Endothelial cell of umbilical vein (primary cell): ENCODE measurements at regions not wholly inside any gene's neighbourhood (a gene's known extent, or its start where the extent isn't known, plus 50 kb on each side); places are given as distances from the start of the nearest gene placed in this dataset.

ENCODE experiments used
- BruUV-seq: library from RNA; stranded (reverse); fragments of 400-500 nt; replicated peaks from 2 replicates; lab custom pipeline; 2021; lab: Mats Ljungman, UMichigan
- CTCF ChIA-PET: fragments of 300-600, 350-600 bp; sonication (Branson Sonifier 250); formaldehyde crosslinking; loops from one replicate; lab custom pipeline; 2021; ENCODE audit warnings: antibody characterized with exemption, inconsistent platforms; lab: Charles Lee
- POLR2A ChIA-PET: fragments of 300-600, 350-600 bp; sonication (Branson Sonifier 250); formaldehyde crosslinking; loops from one replicate; lab custom pipeline; 2021; ENCODE audit warnings: antibody characterized with exemption, inconsistent platforms; lab: Charles Lee
- DNase-seq: peaks from one replicate; pipeline ENCODE4 v3.0.0-alpha.2; 2011; ENCODE audit warnings: low read depth, low spot score
- FAIRE-seq: peaks from 2 replicates; lab custom pipeline; 2011; peaks lifted over from hg19 to GRCh38; lab: Jason Lieb, UNC
- H2AFZ ChIP-seq: 2 replicates; pipeline ENCODE4 v1.6.0; 2012; ENCODE audit warnings: low read depth, low read length, control low read depth, inconsistent platforms
- H3K27ac ChIP-seq: 2 replicates; pipeline ENCODE4 v1.5.1; 2011; ENCODE audit warnings: low read depth, mild to moderate bottlenecking, control low read depth, low read length, moderate library complexity; ENCODE audit not compliant: insufficient read depth
- H3K27me3 ChIP-seq, 2 experiments: 2 replicates each; pipeline versions ENCODE4 v1.6.0 to v1.6.1; 2011; ENCODE audit warnings: low read length in 2 of 2, mixed read lengths in 1 of 2; ENCODE audit not compliant: control insufficient read depth in 2 of 2, insufficient read depth in 2 of 2
- H3K36me3 ChIP-seq, 2 experiments: 2 replicates in 1 of 2; 3 replicates in 1 of 2; pipeline ENCODE4 v1.5.1; 2011; ENCODE audit warnings: low read length in 2 of 2, mild to moderate bottlenecking in 1 of 2, moderate library complexity in 1 of 2; ENCODE audit not compliant: control insufficient read depth in 2 of 2, insufficient read depth in 2 of 2; ENCODE audit errors: extremely low read depth in 1 of 2
- H3K4me1 ChIP-seq: 3 replicates; pipeline ENCODE4 v1.5.1; 2011; ENCODE audit warnings: mild to moderate bottlenecking, low read length; ENCODE audit not compliant: control insufficient read depth, insufficient read depth; ENCODE audit errors: extremely low read depth
- H3K4me2 ChIP-seq: 2 replicates; pipeline ENCODE4 v1.6.1; 2011; ENCODE audit warnings: low read length, control low read depth, mixed read lengths; ENCODE audit not compliant: insufficient read depth
- H3K4me3 ChIP-seq, 3 experiments: fragments of 200-600 bp in 1 of 3; sonication (generic), shearing (Covaris generic) in 1 of 3; replicated peaks in 1 of 3; 2 replicates each; pipeline ENCODE4 v1.5.1; 2011 to 2016; ENCODE audit warnings: control low read depth in 3 of 3, low read length in 3 of 3, mild to moderate bottlenecking in 2 of 3, inconsistent platforms in 1 of 3, low read depth in 1 of 3, moderate library complexity in 1 of 3; ENCODE audit not compliant: insufficient read depth in 1 of 3
- H3K79me2 ChIP-seq: 2 replicates; pipeline ENCODE4 v1.6.0; 2012; ENCODE audit warnings: low read length, inconsistent platforms; ENCODE audit not compliant: control insufficient read depth, insufficient read depth
- H3K9ac ChIP-seq: replicated peaks from 2 replicates; pipeline ENCODE3; 2011; ENCODE audit warnings: low read length, control low read depth; ENCODE audit not compliant: insufficient read depth; ENCODE audit errors: extremely low read depth
- H3K9me1 ChIP-seq: replicated peaks from 3 replicates; pipeline ENCODE4 v1.6.0; 2011; ENCODE audit warnings: mild to moderate bottlenecking, low read length; ENCODE audit not compliant: control insufficient read depth, insufficient read depth; ENCODE audit errors: extremely low read depth
- H3K9me3 ChIP-seq: replicated peaks from 2 replicates; pipeline ENCODE4 v1.5.1; 2012; ENCODE audit warnings: low read length, inconsistent platforms; ENCODE audit not compliant: control insufficient read depth, insufficient read depth
- H4K20me1 ChIP-seq: replicated peaks from 2 replicates; pipeline ENCODE3; 2011; ENCODE audit warnings: mild to moderate bottlenecking, low read length; ENCODE audit not compliant: control insufficient read depth, insufficient read depth; ENCODE audit errors: extremely low read depth
- EZH2 ChIP-seq: IDR thresholded peaks from 2 replicates; pipeline ENCODE4 v1.6.1; 2012; ENCODE audit warnings: borderline replicate concordance, low read depth, mild to moderate bottlenecking, moderate library complexity, low read length, inconsistent platforms; ENCODE audit not compliant: severe bottlenecking
- FOS ChIP-seq: IDR thresholded peaks from 2 replicates; pipeline ENCODE4 v1.6.1; 2011; ENCODE audit warnings: mild to moderate bottlenecking, low read length, moderate library complexity, borderline replicate concordance; ENCODE audit not compliant: insufficient read depth
- GATA2 ChIP-seq: IDR thresholded peaks from 2 replicates; pipeline ENCODE4 v1.7.0; 2011; ENCODE audit warnings: low read depth, mild to moderate bottlenecking, moderate library complexity, mixed read lengths, low read length; ENCODE audit not compliant: insufficient read length, insufficient read depth
- JUN ChIP-seq: IDR thresholded peaks from 2 replicates; pipeline ENCODE4 v1.6.1; 2011; ENCODE audit warnings: borderline replicate concordance, low read depth; ENCODE audit not compliant: insufficient read length, insufficient read depth
- MYC ChIP-seq: IDR thresholded peaks from one replicate; pipeline ENCODE4 v1.6.1; 2011; ENCODE audit warnings: mild to moderate bottlenecking, low read depth, low read length
- POLR2A ChIP-seq: IDR thresholded peaks from 2 replicates; pipeline ENCODE4 v1.6.1; 2012; ENCODE audit warnings: low read depth, mild to moderate bottlenecking, control low read depth, low read length
- POLR2AphosphoS5 ChIP-seq: IDR thresholded peaks from 2 replicates; pipeline ENCODE4 v1.6.1; 2012; ENCODE audit warnings: low read depth, mild to moderate bottlenecking, control low read depth, low read length, moderate library complexity; ENCODE audit not compliant: insufficient read depth
- dilution Hi-C: fragments of 300-500 bp; cut with MboI; formaldehyde crosslinking; loops from one replicate; pipeline ENCODE4 v1.15.0; 2019; ENCODE audit warnings: low sequenced_read_pairs; ENCODE audit not compliant: extremely low pct_ligation_motif_present
- intact Hi-C: fragments of 100-400 bp; cut with micrococcal nuclease; formaldehyde crosslinking; loops from one replicate; pipeline ENCODE4 v1.10.0; 2022
- TF ChIP-seq, protein P1 (sequence below), 2 donors: IDR thresholded peaks; 1 replicate in 1 of 2; 2 replicates in 1 of 2; pipeline ENCODE4 v1.5.1; 2011; ENCODE audit warnings: low read length in 2 of 2, mild to moderate bottlenecking in 2 of 2, moderate library complexity in 2 of 2, control low read depth in 1 of 2, inconsistent platforms in 1 of 2, low read depth in 1 of 2; ENCODE audit not compliant: insufficient read depth in 1 of 2; ENCODE audit errors: extremely low read depth in 1 of 2
- TF ChIP-seq, protein P2 (sequence below): IDR thresholded peaks from 2 replicates; pipeline ENCODE4 v1.6.1; 2011; ENCODE audit not compliant: insufficient read depth, insufficient read length

DNA sequence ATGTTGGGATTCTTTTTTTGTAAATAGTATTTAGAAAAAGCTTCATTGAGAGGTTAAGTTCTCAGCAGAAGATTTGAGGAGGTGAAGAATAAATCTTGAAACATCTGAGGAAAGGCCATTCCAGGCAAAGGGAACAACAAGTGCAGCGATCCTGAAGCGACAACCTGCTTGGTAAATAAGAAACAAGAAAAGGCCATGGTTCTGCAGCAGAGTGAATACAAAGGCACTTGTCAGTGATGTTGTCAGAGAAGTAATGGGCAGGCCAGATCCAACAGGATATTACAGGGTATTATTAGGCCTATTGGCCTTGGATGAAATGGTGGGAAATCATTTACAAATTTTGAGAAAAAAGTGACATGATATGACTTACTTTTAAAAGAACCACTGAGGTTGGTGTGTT, 960.0 kb downstream of the PLA2G4A start:
- Histone ChIP-seq H3K27ac (no peak overlapping the region), H3K9me3 (no peaks in the 10 kb centered on the region), H3K27me3 (no peaks in the 10 kb centered on the region), H2AFZ (no peak overlapping the region), H3K9ac (no peak overlapping the region), H3K4me1 (no peaks in the 10 kb centered on the region), H3K4me2 (no peak overlapping the region), H3K4me3 (no peak overlapping the region), H3K79me2 (no peaks in the 10 kb centered on the region), H3K36me3 (no peaks in the 10 kb centered on the region), H3K9me1 (no peaks in the 10 kb centered on the region), H4K20me1 (no peaks in the 10 kb centered on the region)
- CTCF ChIA-PET, result no interaction called here
- intact Hi-C loops (no loop called here), dilution Hi-C loops (no loop called here)
- no peak for DNase-seq
- POLR2A ChIA-PET, result no interaction called here
- BruUV-seq, result no TSS peak
- FAIRE-seq, result no peak
- no peak for TF ChIP-seq POLR2AphosphoS5
- TF ChIP-seq EZH2, result no peak
- no peak for TF ChIP-seq POLR2A

DNA sequence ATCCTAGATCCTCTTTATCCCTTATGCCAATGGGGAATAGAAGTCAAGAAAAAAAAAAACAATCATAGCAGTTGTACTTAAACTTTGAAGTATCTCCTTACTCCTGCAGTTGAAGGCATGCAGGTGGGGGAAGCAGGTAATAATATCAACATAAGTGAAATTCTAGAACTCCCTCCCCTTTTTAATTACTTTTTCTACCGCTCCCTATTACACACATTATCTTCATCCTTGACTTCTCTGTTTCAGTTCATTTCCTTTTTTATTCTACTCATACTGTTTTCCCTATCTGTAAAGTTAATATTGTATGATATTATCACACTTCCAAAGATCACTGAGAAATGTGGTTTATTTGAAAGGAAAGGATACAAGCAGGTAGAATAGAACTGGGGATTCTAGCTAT, 962.0 kb downstream of the PLA2G4A start:
- FAIRE-seq, result no peak

More for the DNA sequence above, 962.0 kb downstream of the PLA2G4A start:
- Histone ChIP-seq H3K4me2 (no peak overlapping the region), H3K9ac (no peak overlapping the region), H3K9me1 (no peaks in the 10 kb centered on the region), H2AFZ (no peak overlapping the region), H3K79me2 (no peaks in the 10 kb centered on the region), H3K9me3 (no peaks in the 10 kb centered on the region), H4K20me1 (no peaks in the 10 kb centered on the region), H3K27ac (no peak overlapping the region), H3K36me3 (no peaks in the 10 kb centered on the region), H3K27me3 (no peaks in the 10 kb centered on the region), H3K4me1 (no peaks in the 10 kb centered on the region), H3K4me3 (no peak overlapping the region)
- POLR2A ChIA-PET, result no interaction called here
- dilution Hi-C loops (no loop called here), intact Hi-C loops (no loop called here)
- no peak for DNase-seq
- CTCF ChIA-PET, result no interaction called here
- TF ChIP-seq FOS, result no peak
- TF ChIP-seq POLR2AphosphoS5, result no peak
- TF ChIP-seq POLR2A, result no peak
- no peak for TF ChIP-seq MYC
- TF ChIP-seq EZH2, result no peak
- TF ChIP-seq, protein P1, sequence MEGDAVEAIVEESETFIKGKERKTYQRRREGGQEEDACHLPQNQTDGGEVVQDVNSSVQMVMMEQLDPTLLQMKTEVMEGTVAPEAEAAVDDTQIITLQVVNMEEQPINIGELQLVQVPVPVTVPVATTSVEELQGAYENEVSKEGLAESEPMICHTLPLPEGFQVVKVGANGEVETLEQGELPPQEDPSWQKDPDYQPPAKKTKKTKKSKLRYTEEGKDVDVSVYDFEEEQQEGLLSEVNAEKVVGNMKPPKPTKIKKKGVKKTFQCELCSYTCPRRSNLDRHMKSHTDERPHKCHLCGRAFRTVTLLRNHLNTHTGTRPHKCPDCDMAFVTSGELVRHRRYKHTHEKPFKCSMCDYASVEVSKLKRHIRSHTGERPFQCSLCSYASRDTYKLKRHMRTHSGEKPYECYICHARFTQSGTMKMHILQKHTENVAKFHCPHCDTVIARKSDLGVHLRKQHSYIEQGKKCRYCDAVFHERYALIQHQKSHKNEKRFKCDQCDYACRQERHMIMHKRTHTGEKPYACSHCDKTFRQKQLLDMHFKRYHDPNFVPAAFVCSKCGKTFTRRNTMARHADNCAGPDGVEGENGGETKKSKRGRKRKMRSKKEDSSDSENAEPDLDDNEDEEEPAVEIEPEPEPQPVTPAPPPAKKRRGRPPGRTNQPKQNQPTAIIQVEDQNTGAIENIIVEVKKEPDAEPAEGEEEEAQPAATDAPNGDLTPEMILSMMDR (IDR thresholded peaks at IDR 0.05; ENCODE audit: extremely low read depth in 1 of 2, insufficient read depth in 1 of 2, low read depth in 1 of 2, low read length in 2 of 2), result no peak
- no peak for TF ChIP-seq JUN
- TF ChIP-seq, protein P2, sequence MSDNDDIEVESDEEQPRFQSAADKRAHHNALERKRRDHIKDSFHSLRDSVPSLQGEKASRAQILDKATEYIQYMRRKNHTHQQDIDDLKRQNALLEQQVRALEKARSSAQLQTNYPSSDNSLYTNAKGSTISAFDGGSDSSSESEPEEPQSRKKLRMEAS, result no peak
- no peak for TF ChIP-seq GATA2
- no TSS peak for BruUV-seq
